SK-N-SH treated with all-trans-retinoic acid at 6 μM for 48 hours (cell line): ENCODE measurements at regions not wholly inside any gene's neighbourhood (a gene's known extent, or its start where the extent isn't known, plus 50 kb on each side); places are given as distances from the start of the nearest gene placed in this dataset.
A peak's percentile ranks its signal among the peaks of the same experiment; 100 is the strongest.

ENCODE experiments used
- ATAC-seq: fragments of 200-7000 bp; cut with Tn5 transposase; 3 replicates; pipeline ENCODE4 v1.9.1; 2020; ENCODE audit warnings: mild to moderate bottlenecking, moderate library complexity
- ARNTL ChIP-seq: fragments of 450-650 bp; formaldehyde crosslinking; IDR thresholded peaks from 2 replicates; pipeline ENCODE4 v1.5.0; 2020; ENCODE audit warnings: low read depth, mild to moderate bottlenecking, moderate library complexity, borderline replicate concordance
- BACH2 ChIP-seq: fragments of 250-450 bp; sonication (Bioruptor Pico); IDR thresholded peaks from 2 replicates; pipeline ENCODE4 v1.9.0; 2021; ENCODE audit warnings: mild to moderate bottlenecking, borderline replicate concordance
- CSDC2 ChIP-seq: fragments of 250-450 bp; sonication (Bioruptor Pico); IDR thresholded peaks from 2 replicates; pipeline ENCODE4 v1.5.0; 2020; ENCODE audit warnings: mild to moderate bottlenecking, moderate library complexity
- CSRNP3 ChIP-seq: fragments of 250-450 bp; sonication (Bioruptor Pico); IDR thresholded peaks from 2 replicates; pipeline ENCODE4 v1.5.1; 2021; ENCODE audit warnings: mild to moderate bottlenecking, moderate library complexity
- ESRRG ChIP-seq: fragments of 250-450 bp; sonication (Bioruptor Pico); IDR thresholded peaks from 2 replicates; pipeline ENCODE4 v1.6.1; 2021; ENCODE audit warnings: mild to moderate bottlenecking
- GLIS3 ChIP-seq: fragments of 250-450 bp; sonication (Bioruptor Pico); IDR thresholded peaks from 2 replicates; pipeline ENCODE4 v1.5.0; 2020; ENCODE audit warnings: mild to moderate bottlenecking, moderate library complexity
- ISL1 ChIP-seq: fragments of 250-450 bp; sonication (Bioruptor Pico); IDR thresholded peaks from 2 replicates; pipeline ENCODE4 v2.1.2; 2022; ENCODE audit warnings: mild to moderate bottlenecking, moderate library complexity
- OSR1 ChIP-seq: fragments of 250-450 bp; sonication (Bioruptor Pico); IDR thresholded peaks from 2 replicates; pipeline ENCODE4 v1.8.0; 2022; ENCODE audit warnings: moderate library complexity, mild to moderate bottlenecking, inconsistent platforms
- POU6F1 ChIP-seq: fragments of 250-450 bp; sonication (Bioruptor Pico); IDR thresholded peaks from 2 replicates; pipeline ENCODE4 v1.8.0; 2021; ENCODE audit warnings: low read depth, mild to moderate bottlenecking, moderate library complexity, borderline replicate concordance
- PPARA ChIP-seq: fragments of 250-450 bp; sonication (Bioruptor Pico); IDR thresholded peaks from 2 replicates; pipeline ENCODE4 v1.5.0; 2020; ENCODE audit warnings: mild to moderate bottlenecking, borderline replicate concordance
- RARB ChIP-seq: fragments of 250-450 bp; sonication (Bioruptor Pico); IDR thresholded peaks from 2 replicates; pipeline ENCODE4 v1.8.0; 2021; ENCODE audit warnings: mild to moderate bottlenecking, moderate library complexity
- SNAI2 ChIP-seq: fragments of 250-450 bp; sonication (Bioruptor Pico); IDR thresholded peaks from 2 replicates; pipeline ENCODE4 v1.5.0; 2020; ENCODE audit warnings: mild to moderate bottlenecking, moderate library complexity
- TCF4 ChIP-seq: fragments of 250-450 bp; sonication (Bioruptor Pico); IDR thresholded peaks from 2 replicates; pipeline ENCODE4 v1.8.0; 2021; ENCODE audit warnings: mild to moderate bottlenecking, moderate library complexity, borderline replicate concordance
- TOX ChIP-seq: fragments of 250-450 bp; sonication (Bioruptor Pico); IDR thresholded peaks from 2 replicates; pipeline ENCODE4 v1.8.0; 2021; ENCODE audit warnings: mild to moderate bottlenecking, moderate library complexity, borderline replicate concordance
- TSHZ2 ChIP-seq: fragments of 250-450 bp; sonication (Bioruptor Pico); IDR thresholded peaks from 2 replicates; pipeline ENCODE4 v1.5.0; 2020; ENCODE audit warnings: mild to moderate bottlenecking, moderate library complexity
- ZC3H10 ChIP-seq: fragments of 250-450 bp; sonication (Bioruptor Pico); IDR thresholded peaks from 2 replicates; pipeline ENCODE4 v1.5.1; 2021; ENCODE audit warnings: mild to moderate bottlenecking, moderate library complexity
- ZFP3 ChIP-seq: fragments of 250-450 bp; sonication (Bioruptor Pico); IDR thresholded peaks from 2 replicates; pipeline ENCODE4 v1.5.0; 2020; ENCODE audit warnings: mild to moderate bottlenecking, moderate library complexity
- ZFP30 ChIP-seq: fragments of 450-650 bp; formaldehyde crosslinking; IDR thresholded peaks from 2 replicates; pipeline ENCODE4 v1.5.0; 2022; ENCODE audit warnings: mild to moderate bottlenecking, moderate library complexity
- ZNF70 ChIP-seq: fragments of 450-650 bp; formaldehyde crosslinking; IDR thresholded peaks from 2 replicates; pipeline ENCODE4 v1.5.0; 2020; ENCODE audit warnings: mild to moderate bottlenecking, moderate library complexity
- ZNF8 ChIP-seq: fragments of 450-650 bp; formaldehyde crosslinking; IDR thresholded peaks from 2 replicates; pipeline ENCODE4 v1.5.0; 2020; ENCODE audit warnings: mild to moderate bottlenecking, moderate library complexity

- no peak for ATAC-seq
- TF ChIP-seq TCF4 (CRISPR knock-in tag) = no peak
- no peak for TF ChIP-seq GLIS3 (CRISPR knock-in tag)
- TF ChIP-seq ARNTL = no peak
- TF ChIP-seq ZC3H10 (CRISPR knock-in tag) = no peak
- no peak for TF ChIP-seq POU6F1 (CRISPR knock-in tag)
- no peak for TF ChIP-seq ZNF70 (CRISPR knock-in tag)
- TF ChIP-seq ISL1 (CRISPR knock-in tag) = no peak
- TF ChIP-seq BACH2 (CRISPR knock-in tag) = no peak
- TF ChIP-seq TSHZ2 (CRISPR knock-in tag) = no peak
- no peak for TF ChIP-seq SNAI2 (CRISPR knock-in tag)
- TF ChIP-seq ZNF8 (CRISPR knock-in tag) = no peak
- TF ChIP-seq ZFP3 (CRISPR knock-in tag) = no peak
- no peak for TF ChIP-seq ZFP30 (CRISPR knock-in tag)
These were observed 133.3 kb upstream of the PODXL start for GRCh38 chr7:131689662-131690234.

- no peak for TF ChIP-seq POU6F1 (CRISPR knock-in tag)
- no peak for TF ChIP-seq PPARA (CRISPR knock-in tag)
- TF ChIP-seq TCF4 (CRISPR knock-in tag) = no peak
- no peak for TF ChIP-seq ZC3H10 (CRISPR knock-in tag)
- no peak for TF ChIP-seq OSR1
- no peak for TF ChIP-seq ARNTL
- TF ChIP-seq TOX (CRISPR knock-in tag) = no peak
- no peak for TF ChIP-seq SNAI2 (CRISPR knock-in tag)
- no peak for TF ChIP-seq RARB (CRISPR knock-in tag)
- ATAC-seq = peak; percentile 84
These were observed 132.6 kb upstream of the PODXL start for GRCh38 chr7:131688738-131689661.

- no peak for ATAC-seq
- TF ChIP-seq CSDC2 (CRISPR knock-in tag) = no peak
These were observed 130.9 kb upstream of the PODXL start for GRCh38 chr7:131687296-131687695.

GRCh38 chr7:131686833-131687232, 130.4 kb upstream of the PODXL start:
- no peak for TF ChIP-seq RARB (CRISPR knock-in tag)
- no peak for TF ChIP-seq ZNF70 (CRISPR knock-in tag)
- no peak for TF ChIP-seq SNAI2 (CRISPR knock-in tag)
- no peak for TF ChIP-seq ZFP30 (CRISPR knock-in tag)
- no peak for TF ChIP-seq TSHZ2 (CRISPR knock-in tag)
- TF ChIP-seq GLIS3 (CRISPR knock-in tag) = no peak
- no peak for TF ChIP-seq ESRRG (CRISPR knock-in tag)
- TF ChIP-seq CSRNP3 = no peak
- TF ChIP-seq ISL1 (CRISPR knock-in tag) = no peak
- no peak for TF ChIP-seq ZC3H10 (CRISPR knock-in tag)
- no peak for TF ChIP-seq TOX (CRISPR knock-in tag)
- no peak for TF ChIP-seq CSDC2 (CRISPR knock-in tag)
- ATAC-seq = no peak
